ENCODE measurements at regions not wholly inside any gene's neighbourhood (a gene's known extent, or its start where the extent isn't known, plus 50 kb on each side); places are given as distances from the start of the nearest gene placed in this dataset.

DNA sequence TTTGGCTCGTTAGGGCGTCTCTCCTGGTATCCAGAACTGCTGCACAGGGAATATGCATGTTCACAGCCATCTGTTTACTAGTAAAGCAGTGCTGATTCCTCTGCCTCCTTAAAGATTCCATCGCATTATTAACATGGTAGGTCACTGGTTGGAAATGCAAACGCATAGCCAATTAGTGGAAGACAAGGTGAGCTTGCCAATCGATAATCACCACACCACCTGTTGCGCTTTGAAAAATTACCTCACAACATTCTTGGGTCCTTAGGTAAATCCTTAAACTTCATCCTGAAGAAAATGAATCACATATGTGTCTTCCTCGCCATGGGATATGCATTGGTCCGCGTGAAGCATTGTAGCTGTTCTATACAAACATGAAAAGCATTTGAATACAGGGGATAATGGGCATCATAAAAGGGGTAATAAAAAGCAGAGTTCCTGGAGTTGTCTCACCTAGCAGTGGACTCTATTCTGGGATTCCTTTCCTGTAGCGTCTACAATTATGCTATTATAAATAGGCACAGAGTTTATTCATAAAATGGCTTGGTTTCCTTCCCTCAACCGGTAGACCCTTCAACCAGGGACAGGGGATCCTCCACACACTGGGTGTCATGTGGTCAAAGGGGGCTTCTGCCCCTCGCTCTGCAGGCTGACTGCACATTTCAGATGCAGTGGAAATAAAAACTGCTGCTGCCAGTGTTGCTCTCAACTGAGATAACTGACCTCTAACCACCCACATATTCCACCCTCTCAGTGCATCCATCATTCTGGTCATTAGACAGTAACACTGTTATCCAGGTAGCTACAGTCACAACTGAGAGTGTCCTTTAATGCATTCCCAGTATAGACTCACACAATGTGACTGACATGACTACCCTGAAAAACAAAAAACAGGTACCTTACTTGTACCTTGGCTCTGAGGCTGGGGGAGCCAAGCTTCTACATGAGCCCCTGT lies 389.2 kb upstream of the NFE2L3 start:
- DNase-seq (ENCODE audit: low read depth): no peak
- H3K36me3 ChIP-seq (ENCODE audit: control insufficient read depth, insufficient read depth, low read length): no peaks in the 10 kb centered on the region
- H3K4me3 ChIP-seq (ENCODE audit: low read depth, low read length): no peak overlapping the region
- TF ChIP-seq, protein P1, sequence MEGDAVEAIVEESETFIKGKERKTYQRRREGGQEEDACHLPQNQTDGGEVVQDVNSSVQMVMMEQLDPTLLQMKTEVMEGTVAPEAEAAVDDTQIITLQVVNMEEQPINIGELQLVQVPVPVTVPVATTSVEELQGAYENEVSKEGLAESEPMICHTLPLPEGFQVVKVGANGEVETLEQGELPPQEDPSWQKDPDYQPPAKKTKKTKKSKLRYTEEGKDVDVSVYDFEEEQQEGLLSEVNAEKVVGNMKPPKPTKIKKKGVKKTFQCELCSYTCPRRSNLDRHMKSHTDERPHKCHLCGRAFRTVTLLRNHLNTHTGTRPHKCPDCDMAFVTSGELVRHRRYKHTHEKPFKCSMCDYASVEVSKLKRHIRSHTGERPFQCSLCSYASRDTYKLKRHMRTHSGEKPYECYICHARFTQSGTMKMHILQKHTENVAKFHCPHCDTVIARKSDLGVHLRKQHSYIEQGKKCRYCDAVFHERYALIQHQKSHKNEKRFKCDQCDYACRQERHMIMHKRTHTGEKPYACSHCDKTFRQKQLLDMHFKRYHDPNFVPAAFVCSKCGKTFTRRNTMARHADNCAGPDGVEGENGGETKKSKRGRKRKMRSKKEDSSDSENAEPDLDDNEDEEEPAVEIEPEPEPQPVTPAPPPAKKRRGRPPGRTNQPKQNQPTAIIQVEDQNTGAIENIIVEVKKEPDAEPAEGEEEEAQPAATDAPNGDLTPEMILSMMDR (IDR thresholded peaks at IDR 0.05; ENCODE audit: insufficient read depth, low read length, poor library complexity, severe bottlenecking): no peak
- no peaks in the 10 kb centered on the region for H3K27me3 ChIP-seq (ENCODE audit: control insufficient read depth, insufficient read depth, low read length)

DNA sequence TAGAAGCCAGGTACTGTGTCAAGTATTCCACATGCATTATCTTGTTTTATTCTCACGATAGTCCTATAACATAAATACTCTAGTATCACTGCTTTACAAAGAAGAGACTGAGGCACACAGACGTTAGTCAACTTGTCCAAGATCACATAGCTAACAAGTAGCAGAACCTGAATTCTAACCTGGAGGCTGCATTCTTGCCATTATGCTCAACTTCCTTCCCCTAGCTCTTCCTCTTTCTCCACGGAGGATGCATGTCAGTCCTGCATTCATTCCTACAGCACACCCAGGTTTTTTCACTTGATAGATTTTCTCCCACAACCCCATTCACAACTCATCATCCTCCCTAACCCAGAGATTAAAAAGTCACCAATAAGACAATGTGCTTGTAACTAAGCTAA lies 388.5 kb upstream of the NFE2L3 start:
- no peak overlapping the region for H3K4me3 ChIP-seq (ENCODE audit: low read depth, low read length)
- no peaks in the 10 kb centered on the region for H3K27me3 ChIP-seq (ENCODE audit: control insufficient read depth, insufficient read depth, low read length)
- H3K36me3 ChIP-seq (ENCODE audit: control insufficient read depth, insufficient read depth, low read length): no peaks in the 10 kb centered on the region
- TF ChIP-seq, protein P1 (IDR thresholded peaks at IDR 0.05; ENCODE audit: insufficient read depth, low read length, poor library complexity, severe bottlenecking): no peak
- DNase-seq (ENCODE audit: low read depth): no peak

DNA sequence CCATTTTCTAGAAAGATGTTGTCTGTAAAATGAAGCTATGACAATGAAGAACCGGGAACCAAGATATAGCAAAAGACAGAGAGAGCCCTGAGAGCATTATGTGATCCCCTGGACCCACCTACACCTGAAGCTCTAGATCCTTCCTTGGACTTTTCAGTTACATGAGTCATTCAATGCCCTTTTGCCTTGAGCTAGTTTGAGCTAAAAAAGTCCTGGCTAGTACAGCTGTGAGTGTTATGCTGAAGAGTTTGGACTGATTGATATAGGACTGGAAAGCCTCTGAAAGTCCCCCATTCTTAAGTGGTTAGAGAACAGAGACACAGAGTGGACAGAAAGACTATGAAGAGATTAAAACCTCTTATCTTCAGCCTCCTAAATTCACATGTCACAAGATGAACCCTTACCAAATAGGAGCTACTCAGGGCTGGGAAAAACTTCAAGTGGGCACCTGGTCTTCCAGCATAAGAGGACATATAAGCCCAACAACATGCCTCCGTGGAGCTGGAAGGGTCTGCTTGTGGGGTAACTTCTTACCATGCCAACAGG lies 386.8 kb upstream of the NFE2L3 start:
- Histone ChIP-seq H3K27me3 (ENCODE audit: control insufficient read depth, insufficient read depth, low read length) (no peaks in the 10 kb centered on the region), H3K36me3 (ENCODE audit: control insufficient read depth, insufficient read depth, low read length) (no peaks in the 10 kb centered on the region), H3K4me3 (ENCODE audit: low read depth, low read length) (no peak overlapping the region)
- DNase-seq (ENCODE audit: low read depth): no peak
- TF ChIP-seq, protein P1 (IDR thresholded peaks at IDR 0.05; ENCODE audit: insufficient read depth, low read length, poor library complexity, severe bottlenecking): no peak

DNA sequence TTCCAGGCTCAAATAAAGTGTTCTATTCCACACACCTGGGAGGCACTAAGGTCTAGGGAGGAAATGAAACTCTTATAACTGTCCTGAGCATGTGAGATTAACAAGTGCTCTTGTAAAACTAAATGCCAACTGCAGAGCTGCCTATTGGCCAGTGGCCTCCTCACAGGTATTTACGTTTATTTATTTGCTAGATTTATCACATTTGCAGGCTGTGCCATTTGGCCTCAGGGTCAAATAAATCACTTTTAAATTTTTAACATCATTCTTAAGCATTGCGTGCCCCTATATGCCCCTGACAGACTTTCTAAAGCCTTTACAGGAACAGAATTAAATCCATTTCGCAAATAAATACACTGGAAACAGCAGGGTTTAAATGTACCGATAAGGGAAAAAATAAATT lies 381.8 kb upstream of the NFE2L3 start:
- Histone ChIP-seq H3K4me3 (ENCODE audit: low read depth, low read length) (no peak overlapping the region), H3K36me3 (ENCODE audit: control insufficient read depth, insufficient read depth, low read length) (no peaks in the 10 kb centered on the region), H3K27me3 (ENCODE audit: control insufficient read depth, insufficient read depth, low read length) (no peaks in the 10 kb centered on the region)
- TF ChIP-seq, protein P1 (IDR thresholded peaks at IDR 0.05; ENCODE audit: insufficient read depth, low read length, poor library complexity, severe bottlenecking): no peak
- DNase-seq (ENCODE audit: low read depth): no peak

DNA sequence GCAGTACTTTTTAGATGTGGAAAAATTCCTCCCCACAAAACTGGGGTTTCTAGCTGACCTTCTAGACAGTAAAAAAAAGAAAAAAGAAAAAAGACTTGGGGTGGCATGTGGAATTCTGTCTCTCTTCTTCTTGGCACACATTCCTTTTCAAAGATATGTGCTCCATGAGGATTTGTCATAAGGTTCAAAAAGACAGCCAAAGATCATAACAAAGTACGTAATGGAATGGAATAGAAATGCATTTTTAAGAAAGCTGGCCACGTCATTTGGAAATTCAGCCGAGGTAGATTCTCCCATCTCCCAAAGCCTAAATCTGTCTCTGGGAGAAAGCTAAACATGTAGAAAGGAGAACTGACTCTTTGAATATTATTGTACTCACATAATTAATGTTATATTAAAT lies 381.3 kb upstream of the NFE2L3 start:
- TF ChIP-seq, protein P1 (IDR thresholded peaks at IDR 0.05; ENCODE audit: insufficient read depth, low read length, poor library complexity, severe bottlenecking): no peak
- H3K27me3 ChIP-seq (ENCODE audit: control insufficient read depth, insufficient read depth, low read length): no peaks in the 10 kb centered on the region
- no peak for DNase-seq (ENCODE audit: low read depth)
- H3K36me3 ChIP-seq (ENCODE audit: control insufficient read depth, insufficient read depth, low read length): no peaks in the 10 kb centered on the region
- H3K4me3 ChIP-seq (ENCODE audit: low read depth, low read length): no peak overlapping the region
